Small intestine (tissue), 7 donors: ENCODE measurements at regions not wholly inside any gene's neighbourhood (a gene's known extent, or its start where the extent isn't known, plus 50 kb on each side); places are given as distances from the start of the nearest gene placed in this dataset.

ENCODE experiments used
- DNase-seq, 2 donors: peaks; one replicate each; pipeline versions ENCODE4 v3.0.0 to v3.0.0-alpha.2; 2013
- FAIRE-seq: peaks from 2 replicates; lab custom pipeline; 2012; peaks lifted over from hg19 to GRCh38; lab: Jason Lieb, UNC
- H3K27ac ChIP-seq, 3 donors: one replicate each; pipeline ENCODE4 v1.5.1; 2013; ENCODE audit warnings: low read length in 2 of 3, mild to moderate bottlenecking in 2 of 3, control low read depth in 1 of 3, inconsistent platforms in 1 of 3, low read depth in 1 of 3, moderate library complexity in 1 of 3
- H3K27me3 ChIP-seq, 3 donors: one replicate each; pipeline ENCODE4 v1.6.1; 2013; ENCODE audit warnings: low read length in 3 of 3, inconsistent platforms in 1 of 3; ENCODE audit not compliant: control insufficient read depth in 3 of 3, insufficient read depth in 3 of 3
- H3K36me3 ChIP-seq, 3 donors: one replicate each; pipeline ENCODE4 v1.6.1; 2013; ENCODE audit warnings: low read length in 3 of 3, inconsistent platforms in 1 of 3, low read depth in 1 of 3, mild to moderate bottlenecking in 1 of 3, moderate library complexity in 1 of 3; ENCODE audit not compliant: control insufficient read depth in 3 of 3, insufficient read depth in 2 of 3
- H3K4me1 ChIP-seq, 3 donors: one replicate each; pipeline ENCODE4 v1.6.1; 2013; ENCODE audit warnings: low read length in 2 of 3, inconsistent platforms in 1 of 3, low read depth in 1 of 3, mild to moderate bottlenecking in 1 of 3, moderate library complexity in 1 of 3; ENCODE audit not compliant: control insufficient read depth in 3 of 3, insufficient read depth in 2 of 3
- H3K4me3 ChIP-seq, 3 donors: one replicate each; pipeline ENCODE4 v1.5.1; 2013; ENCODE audit warnings: low read length in 3 of 3, control low read depth in 1 of 3, inconsistent platforms in 1 of 3, low read depth in 1 of 3, mild to moderate bottlenecking in 1 of 3, moderate library complexity in 1 of 3
- H3K9me3 ChIP-seq, 2 donors: one replicate each; pipeline ENCODE4 v1.6.1; 2013; ENCODE audit warnings: low read depth in 1 of 2, low read length in 1 of 2; ENCODE audit not compliant: control insufficient read depth in 2 of 2, insufficient read depth in 1 of 2
- WGBS, 3 donors: extraction: QIAGEN DNeasy Blood & Tissue Kit; methylation state at CpG; one replicate each; pipeline ENCODE4 v1.1.7; 2013; 5-methylcytosine and 5-hydroxymethylcytosine counted together
- donor health status: healthy with polysubstance abuse.
- donor health status: control.
- donor health status: control.
- donor health status: Bipolar disorder and iron deficiency.
- donor health status: healthy.

- peaks cover 0 to 7% (median 0%) of the 10 kb centered on the region in 3 donors for H3K4me1 ChIP-seq
- FAIRE-seq (no peak), DNase-seq (no peak)
- H3K9me3 ChIP-seq, result peaks cover 0 to 2% of the 10 kb centered on the region in 2 donors
- WGBS, 3 donors, result 89 to 98% (median 95%) methylated on average over 3 of the region's 3 CpGs
- H3K27me3 ChIP-seq, result no peaks in the 10 kb centered on the region
- no peak overlapping the region for H3K4me3 ChIP-seq
- no peak overlapping the region for H3K27ac ChIP-seq
- no peaks in the 10 kb centered on the region for H3K36me3 ChIP-seq
These were observed 72.7 kb upstream of the ARID5B start for GRCh38 chr10:61828788-61829187.

- Histone ChIP-seq H3K4me1 (peaks cover 0 to 12% (median 1%) of the 10 kb centered on the region in 3 donors), H3K36me3 (no peaks in the 10 kb centered on the region), H3K9me3 (peaks cover 0 to 2% of the 10 kb centered on the region in 2 donors), H3K27me3 (no peaks in the 10 kb centered on the region), H3K4me3 (no peak overlapping the region), H3K27ac (peak overlapping the region in 1 of 3 donors; percentile 22)
- WGBS, 3 donors, result 61 to 63% (median 62%) methylated on average over 7 of the region's 7 CpGs
- DNase-seq (no peak), FAIRE-seq (no peak)
These were observed 71.2 kb upstream of the ARID5B start for GRCh38 chr10:61830072-61830845.

DNA sequence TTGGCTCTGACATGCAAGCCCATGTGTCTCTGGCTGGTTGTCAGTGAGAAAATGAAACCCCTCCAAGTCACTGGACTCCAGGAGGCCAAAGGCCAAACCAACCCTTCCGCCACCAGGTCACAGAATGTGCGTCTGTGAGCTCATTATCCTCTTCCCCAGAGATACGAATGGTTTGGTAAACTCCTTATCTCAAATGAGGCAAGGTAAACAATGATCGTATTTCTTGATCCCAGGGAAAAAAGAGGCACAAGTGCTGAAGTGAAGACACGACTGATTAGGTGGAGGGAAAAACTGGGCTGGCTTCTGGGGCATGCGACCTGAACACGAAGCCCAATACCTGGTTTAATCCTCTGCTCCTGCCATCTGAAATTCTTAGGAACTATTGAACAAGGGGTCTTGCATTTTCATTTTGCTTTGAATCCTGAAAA is 70.6 kb upstream of the ARID5B start:
- DNase-seq (peak; percentile 30 to 61), FAIRE-seq (no peak)
- H3K27ac ChIP-seq, result peak overlapping the region in 1 of 3 donors; percentile 22
- H3K9me3 ChIP-seq, result peaks cover 0 to 2% of the 10 kb centered on the region in 2 donors
- H3K36me3 ChIP-seq, result no peaks in the 10 kb centered on the region
- H3K27me3 ChIP-seq, result no peaks in the 10 kb centered on the region
- H3K4me3 ChIP-seq, result no peak overlapping the region
- peaks cover 0 to 17% (median 5%) of the 10 kb centered on the region in 3 donors for H3K4me1 ChIP-seq
- WGBS, 3 donors, result 41 to 64% (median 46%) methylated on average over 7 of the region's 7 CpGs

GRCh38 chr10:61832866-61833481 is 68.5 kb upstream of the ARID5B start:
- WGBS, 3 donors, result 70 to 76% (median 75%) methylated on average over 3 of the region's 3 CpGs
- no peaks in the 10 kb centered on the region for H3K36me3 ChIP-seq
- no peak for FAIRE-seq

DNA sequence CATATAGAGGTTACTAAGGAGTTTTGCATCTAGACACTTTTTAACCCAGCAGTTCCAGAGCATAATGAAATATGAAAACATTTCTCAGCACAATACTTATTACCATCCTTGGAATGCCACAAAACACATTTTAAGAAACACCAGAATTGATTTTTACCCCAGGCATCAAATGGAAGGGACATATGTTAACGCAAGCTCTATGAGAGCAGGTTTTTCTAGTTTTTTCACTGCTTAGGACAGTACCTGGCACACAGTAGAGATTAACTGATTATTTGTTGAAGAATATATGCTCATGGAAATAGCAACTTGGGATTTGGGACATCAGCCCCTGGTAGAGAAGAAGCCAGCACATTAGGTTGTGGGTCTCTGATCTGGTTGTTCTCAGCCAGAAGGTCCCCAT is 67.0 kb upstream of the ARID5B start:
- H3K27ac ChIP-seq, result no peak overlapping the region
- WGBS, 3 donors, result 81 to 95% (median 84%) methylated on average over 1 of the region's 1 CpG
- FAIRE-seq, result no peak

More at GRCh38 chr10:61832866-61833481, 68.5 kb upstream of the ARID5B start:
- no peaks in the 10 kb centered on the region for H3K27me3 ChIP-seq
- no peak for DNase-seq
- peaks cover 0 to 2% of the 10 kb centered on the region in 2 donors for H3K9me3 ChIP-seq
- H3K27ac ChIP-seq, result no peak overlapping the region
- H3K4me1 ChIP-seq, result peaks cover 2 to 33% (median 9%) of the 10 kb centered on the region in 3 donors
- H3K4me3 ChIP-seq, result no peak overlapping the region

GRCh38 chr10:61835069-61835945 is 66.2 kb upstream of the ARID5B start:
- H3K27ac ChIP-seq, result peak overlapping the region in 2 of 3 donors; percentile 26 to 36
- H3K36me3 ChIP-seq, result no peaks in the 10 kb centered on the region
- WGBS, 3 donors, result 19 to 31% (median 29%) methylated on average over 8 of the region's 8 CpGs
- FAIRE-seq (peak; percentile 84), DNase-seq (peak; percentile 58 to 64)
- H3K4me1 ChIP-seq, result peaks cover 6 to 47% (median 13%) of the 10 kb centered on the region in 3 donors
- H3K4me3 ChIP-seq, result no peak overlapping the region
- peaks cover 0 to 2% of the 10 kb centered on the region in 2 donors for H3K9me3 ChIP-seq
- H3K27me3 ChIP-seq, result no peaks in the 10 kb centered on the region

More for the DNA sequence above, 67.0 kb upstream of the ARID5B start:
- no peak for DNase-seq
- Histone ChIP-seq H3K36me3 (no peaks in the 10 kb centered on the region), H3K4me1 (peaks cover 2 to 40% (median 9%) of the 10 kb centered on the region in 3 donors), H3K9me3 (peaks cover 0 to 2% of the 10 kb centered on the region in 2 donors), H3K27me3 (no peaks in the 10 kb centered on the region), H3K4me3 (no peak overlapping the region)

DNA sequence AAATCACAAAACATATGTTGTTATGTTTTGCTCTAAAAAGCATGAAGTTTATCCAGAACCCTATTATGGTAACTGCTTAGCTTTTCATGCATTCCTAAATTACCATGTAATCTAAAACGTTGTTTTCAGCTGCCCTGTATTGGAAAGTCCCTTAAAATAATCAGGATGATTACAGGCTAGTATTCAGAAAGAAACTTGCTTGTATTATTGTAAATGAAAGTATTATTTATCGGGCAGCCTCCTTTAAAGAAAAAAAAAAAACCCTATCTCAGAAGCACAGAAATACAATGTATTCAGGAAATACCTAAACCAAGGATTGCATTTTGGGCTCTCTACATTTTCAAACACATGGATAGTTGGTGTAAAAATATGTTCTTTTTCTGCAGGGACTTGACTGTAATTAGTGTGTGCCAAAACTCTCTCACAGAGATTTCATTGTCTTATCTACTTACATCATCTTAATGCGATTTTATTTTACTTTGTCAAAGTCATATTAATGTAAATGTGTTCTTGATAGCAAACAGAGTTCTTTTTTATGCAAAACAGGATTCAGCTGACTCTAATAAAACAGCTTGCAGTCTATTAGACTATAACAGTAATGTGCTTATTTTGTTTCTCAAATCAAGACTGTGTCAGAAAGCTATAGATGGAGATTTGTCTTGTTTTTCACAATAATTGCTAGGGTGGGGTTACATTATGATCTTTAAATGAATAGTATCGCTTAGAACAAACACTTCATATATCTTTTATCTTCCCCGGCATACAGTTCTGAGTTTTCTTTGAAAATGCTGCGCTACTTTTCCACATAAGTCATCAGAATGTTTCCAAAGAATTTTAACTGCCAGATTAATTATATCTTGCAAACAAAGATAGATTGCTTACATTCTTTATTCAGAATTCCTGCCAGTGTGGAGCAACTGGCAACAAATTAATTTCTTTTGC is 65.3 kb upstream of the ARID5B start:
- 7 to 19% (median 9%) methylated on average over 6 of the region's 6 CpGs for whole genome bisulfite sequencing, 3 donors
- peaks cover 0 to 4% of the 10 kb centered on the region in 2 donors for H3K9me3 ChIP-seq
- H3K27ac ChIP-seq, result peak overlapping the region in 1 of 3 donors; percentile 26
- peak; percentile 5 for FAIRE-seq
- H3K4me3 ChIP-seq, result no peak overlapping the region
- H3K27me3 ChIP-seq, result no peaks in the 10 kb centered on the region
- DNase-seq, result peak; percentile 12 to 42
- peaks cover 6 to 47% (median 13%) of the 10 kb centered on the region in 3 donors for H3K4me1 ChIP-seq
- no peaks in the 10 kb centered on the region for H3K36me3 ChIP-seq
